Breast epithelium (tissue), 4 donors: ENCODE measurements at regions not wholly inside any gene's neighbourhood (a gene's known extent, or its start where the extent isn't known, plus 50 kb on each side); places are given as distances from the start of the nearest gene placed in this dataset.
A peak's percentile ranks its signal among the peaks of the same experiment; 100 is the strongest.

ENCODE experiments used
- DNase-seq, 2 donors: peaks; one replicate each; pipeline ENCODE4 v3.0.0-alpha.2; 2019; ENCODE audit warnings: low spot score in 2 of 2
- H3K27ac ChIP-seq, 2 donors: fragments of 200-600 bp; sonication (generic) in 1 of 2; one replicate each; pipeline ENCODE4 v1.5.1; 2016 to 2019; ENCODE audit warnings: mild to moderate bottlenecking in 1 of 2
- H3K27me3 ChIP-seq, 2 donors: fragments of 200-600 bp; sonication (generic) in 1 of 2; one replicate each; pipeline versions ENCODE4 v1.5.1 to v1.6.0; 2017 to 2019; ENCODE audit warnings: control low read depth in 1 of 2, mild to moderate bottlenecking in 1 of 2
- H3K36me3 ChIP-seq: fragments of 200-600 bp; one replicate; pipeline ENCODE4 v1.5.1; 2019
- H3K4me1 ChIP-seq, 2 donors: fragments of 200-600 bp; sonication (generic); one replicate each; pipeline ENCODE4 v1.5.1; 2016 to 2019; ENCODE audit warnings: control low read depth in 1 of 2
- H3K4me3 ChIP-seq, 3 donors: fragments of 200-600 bp; sonication (generic); 1 replicate in 2 of 3; 2 replicates in 1 of 3; pipeline ENCODE4 v1.5.1; 2016 to 2019; ENCODE audit warnings: mild to moderate bottlenecking in 3 of 3, moderate library complexity in 2 of 3
- H3K9me3 ChIP-seq, 2 donors: fragments of 200-600 bp; sonication (generic) in 1 of 2; one replicate each; pipeline ENCODE4 v1.5.1; 2016 to 2019; ENCODE audit warnings: control low read depth in 1 of 2
- CTCF ChIP-seq, 3 donors: fragments of 450-650 bp; IDR thresholded peaks; one replicate each; pipeline ENCODE4 v1.5.1; 2016 to 2017; ENCODE audit warnings: antibody characterized with exemption in 3 of 3, mild to moderate bottlenecking in 3 of 3, moderate library complexity in 3 of 3
- POLR2A ChIP-seq: fragments of 450-650 bp; IDR thresholded peaks from one replicate; pipeline ENCODE4 v1.6.1; 2016; ENCODE audit warnings: antibody characterized with exemption, mild to moderate bottlenecking, moderate library complexity
- POLR2AphosphoS5 ChIP-seq, 3 donors: sonication (generic); formaldehyde crosslinking; IDR thresholded peaks; one replicate each; pipeline ENCODE4 v1.6.1; 2017; ENCODE audit warnings: antibody characterized with exemption in 3 of 3
- intact Hi-C: fragments of 100-400 bp; cut with DNase I; formaldehyde crosslinking; loops from one replicate; pipeline ENCODE4 v1.15.1; 2023; ENCODE audit warnings: low total_unique reads

DNA sequence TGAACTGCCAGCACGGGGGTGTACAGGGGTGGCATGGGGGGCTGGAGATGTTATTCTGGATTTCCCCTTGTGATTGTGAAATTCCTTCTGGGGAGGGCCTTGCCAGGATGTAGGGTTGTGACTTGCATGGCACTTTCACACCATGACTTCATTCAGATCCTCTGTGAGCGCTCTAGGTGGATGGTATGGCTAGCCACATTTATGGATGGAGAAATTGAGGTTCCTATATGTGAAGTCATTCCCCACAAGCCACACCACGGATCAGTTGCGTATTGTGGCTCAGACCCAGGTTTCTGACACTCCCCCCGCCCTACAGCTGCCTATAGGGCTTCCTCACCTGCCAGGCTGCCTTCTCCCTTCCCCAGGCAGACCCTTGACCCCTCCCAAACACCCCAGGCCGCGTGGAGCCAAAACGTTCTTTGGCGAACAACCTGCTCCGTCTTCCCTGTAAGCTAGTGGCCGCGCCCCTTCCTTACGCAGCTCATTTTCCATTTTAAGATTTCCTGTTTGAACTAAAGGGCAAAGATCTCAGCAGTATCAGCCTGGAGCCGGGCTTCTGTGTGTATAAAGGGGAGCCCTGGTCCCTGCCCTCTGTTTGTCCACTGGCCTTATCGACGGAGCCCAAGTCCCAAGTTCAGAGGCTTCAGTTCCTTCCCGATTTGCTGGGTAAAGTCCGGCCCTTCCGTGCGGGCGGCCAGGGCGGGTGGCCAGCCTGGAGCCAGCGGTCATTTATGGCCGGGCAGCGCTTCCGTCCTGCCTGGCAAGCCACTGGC, 97.8 kb upstream of the KLF4 start:
- no peaks in the 10 kb centered on the region for H3K9me3 ChIP-seq
- no peak for DNase-seq
- no peaks in the 10 kb centered on the region for H3K4me1 ChIP-seq
- no peaks in the 10 kb centered on the region for H3K27me3 ChIP-seq
- H3K4me3 ChIP-seq = peak overlapping the region in 2 of 3 donors; percentile 3 to 10
- no peaks in the 10 kb centered on the region for H3K36me3 ChIP-seq
- peak overlapping the region in 1 of 2 donors; percentile 76 for H3K27ac ChIP-seq
- TF ChIP-seq POLR2A (no peak), POLR2AphosphoS5 (IDR thresholded peaks at IDR 0.05) (no peak), CTCF (IDR thresholded peaks at IDR 0.05) (no peak)
- intact Hi-C loops = no loop called here

DNA sequence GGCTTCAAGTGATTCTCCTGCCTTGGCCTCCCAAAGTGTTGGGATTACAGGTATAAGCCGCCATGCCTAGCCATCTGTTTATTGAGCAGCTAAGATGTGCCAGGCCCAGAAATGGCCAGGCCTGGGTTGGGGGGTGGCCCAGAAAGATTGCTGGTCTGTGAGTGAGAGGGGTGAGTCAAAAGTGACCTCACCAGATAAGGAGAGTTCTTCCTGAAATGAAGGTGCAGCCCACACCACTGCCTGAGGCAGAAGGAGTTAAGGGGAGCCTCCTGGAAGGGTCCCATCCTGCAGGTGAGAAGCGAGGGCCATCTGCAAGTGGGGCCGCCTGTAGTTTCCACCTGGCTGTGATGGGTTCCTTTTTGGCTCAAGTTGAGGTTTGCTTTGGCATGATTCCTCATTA, 96.9 kb upstream of the KLF4 start:
- Histone ChIP-seq H3K4me3 (no peak overlapping the region), H3K36me3 (no peaks in the 10 kb centered on the region), H3K27me3 (no peaks in the 10 kb centered on the region), H3K27ac (no peak overlapping the region), H3K9me3 (no peaks in the 10 kb centered on the region), H3K4me1 (no peaks in the 10 kb centered on the region)
- no peak for DNase-seq
- TF ChIP-seq POLR2A = no peak
- TF ChIP-seq CTCF (IDR thresholded peaks at IDR 0.05) = no peak
- no peak for TF ChIP-seq POLR2AphosphoS5 (IDR thresholded peaks at IDR 0.05)
- intact Hi-C loops = no loop called here

DNA sequence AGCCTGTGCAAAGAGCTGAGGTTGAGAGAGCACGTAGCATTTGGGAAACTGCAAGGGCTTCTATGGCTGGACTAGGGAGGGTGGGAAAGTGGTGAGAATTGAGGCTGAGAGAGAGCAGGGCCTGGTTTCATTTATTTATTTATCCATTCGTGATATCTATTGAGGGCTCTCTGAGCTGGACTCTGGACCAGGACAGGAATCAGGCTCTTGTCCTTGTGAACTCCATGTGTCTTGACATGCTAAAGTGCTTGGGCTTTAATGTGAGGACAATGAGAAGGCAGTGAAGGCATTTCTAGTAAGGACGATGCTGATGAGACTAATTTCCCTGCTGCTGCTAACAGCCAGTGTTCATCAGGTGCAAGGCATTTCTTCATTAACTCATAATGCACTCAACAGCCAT, 95.9 kb upstream of the KLF4 start:
- no peaks in the 10 kb centered on the region for H3K27me3 ChIP-seq
- intact Hi-C loops = no loop called here

GRCh38 chr9:107584944-107585343, 95.4 kb upstream of the KLF4 start:
- H3K4me1 ChIP-seq = no peaks in the 10 kb centered on the region
- no peak overlapping the region for H3K27ac ChIP-seq
- H3K4me3 ChIP-seq = no peak overlapping the region
- intact Hi-C loops = no loop called here
- DNase-seq = no peak
- H3K27me3 ChIP-seq = no peaks in the 10 kb centered on the region
- TF ChIP-seq CTCF (IDR thresholded peaks at IDR 0.05) = no peak
- TF ChIP-seq POLR2AphosphoS5 (IDR thresholded peaks at IDR 0.05) = no peak
- H3K36me3 ChIP-seq = no peaks in the 10 kb centered on the region
- H3K9me3 ChIP-seq = no peaks in the 10 kb centered on the region

More for the DNA sequence above, 95.9 kb upstream of the KLF4 start:
- Histone ChIP-seq H3K9me3 (no peaks in the 10 kb centered on the region), H3K4me1 (no peaks in the 10 kb centered on the region), H3K36me3 (no peaks in the 10 kb centered on the region), H3K4me3 (no peak overlapping the region), H3K27ac (no peak overlapping the region)
- no peak for DNase-seq
- TF ChIP-seq POLR2AphosphoS5 (IDR thresholded peaks at IDR 0.05) (no peak), CTCF (IDR thresholded peaks at IDR 0.05) (no peak), POLR2A (no peak)

DNA sequence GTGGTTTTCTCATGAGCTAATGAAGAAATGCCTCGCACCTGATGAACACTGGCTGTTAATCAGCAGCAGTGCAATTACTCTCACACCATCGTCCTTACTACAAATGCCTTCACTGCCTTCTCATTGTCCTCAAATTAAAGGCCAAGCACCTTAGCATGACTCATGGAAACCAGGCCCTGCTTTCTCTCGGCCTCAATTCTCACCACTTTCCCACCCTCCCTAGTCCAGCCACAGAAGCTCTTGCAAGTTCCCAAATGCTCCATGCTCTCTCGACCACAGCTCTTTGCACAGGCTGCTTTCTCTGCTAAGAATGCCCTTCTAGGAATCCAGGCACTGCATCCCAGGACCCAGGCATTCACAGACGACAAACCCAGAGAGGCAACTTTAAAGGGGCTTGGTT, 94.6 kb upstream of the KLF4 start:
- Histone ChIP-seq H3K4me3 (no peak overlapping the region), H3K9me3 (no peaks in the 10 kb centered on the region), H3K4me1 (no peaks in the 10 kb centered on the region), H3K27ac (no peak overlapping the region), H3K36me3 (no peaks in the 10 kb centered on the region), H3K27me3 (no peaks in the 10 kb centered on the region)
- TF ChIP-seq POLR2AphosphoS5 (IDR thresholded peaks at IDR 0.05) = no peak
- TF ChIP-seq CTCF (IDR thresholded peaks at IDR 0.05) = no peak
- no peak for TF ChIP-seq POLR2A
- intact Hi-C loops = no loop called here
- no peak for DNase-seq
